Keratinocyte (primary cell): ENCODE measurements at regions not wholly inside any gene's neighbourhood (a gene's known extent, or its start where the extent isn't known, plus 50 kb on each side); places are given as distances from the start of the nearest gene placed in this dataset.

ENCODE experiments used
- DNase-seq: peaks from one replicate; pipeline ENCODE4 v3.0.0-alpha.2; 2011; ENCODE audit warnings: low read depth, missing footprints, low spot score
- FAIRE-seq: peaks from 2 replicates; lab custom pipeline; 2011; peaks lifted over from hg19 to GRCh38; lab: Jason Lieb, UNC
- H2AFZ ChIP-seq: 2 replicates; pipeline ENCODE4 v1.6.0; 2012; ENCODE audit warnings: low read length, control low read depth, inconsistent platforms; ENCODE audit not compliant: control insufficient read depth
- H3K27ac ChIP-seq: 2 replicates; pipeline ENCODE4 v1.5.1; 2011; ENCODE audit warnings: low read length; ENCODE audit not compliant: control insufficient read depth, insufficient read depth
- H3K27me3 ChIP-seq: 3 replicates; pipeline ENCODE4 v1.6.0; 2011; ENCODE audit warnings: low read length; ENCODE audit not compliant: control insufficient read depth, insufficient read depth; ENCODE audit errors: extremely low read depth
- H3K36me3 ChIP-seq, 2 experiments: 2 replicates in 1 of 2; 3 replicates in 1 of 2; pipeline ENCODE4 v1.5.1; 2011; ENCODE audit warnings: low read length in 2 of 2, mild to moderate bottlenecking in 1 of 2; ENCODE audit not compliant: control insufficient read depth in 2 of 2, insufficient read depth in 2 of 2; ENCODE audit errors: extremely low read depth in 1 of 2
- H3K4me1 ChIP-seq: 3 replicates; pipeline ENCODE4 v1.5.1; 2011; ENCODE audit warnings: low read length; ENCODE audit not compliant: control insufficient read depth, insufficient read depth; ENCODE audit errors: extremely low read depth
- H3K4me2 ChIP-seq: 3 replicates; pipeline ENCODE4 v1.6.0; 2011; ENCODE audit warnings: low read depth, low read length; ENCODE audit not compliant: control insufficient read depth, insufficient read depth; ENCODE audit errors: extremely low read depth
- H3K4me3 ChIP-seq, 3 experiments: fragments of 200-600 bp in 1 of 3; sonication (generic) in 1 of 3; 2 replicates in 2 of 3; 3 replicates in 1 of 3; pipeline ENCODE4 v1.5.1; 2011 to 2016; ENCODE audit warnings: low read length in 3 of 3, mild to moderate bottlenecking in 3 of 3, control low read depth in 2 of 3, inconsistent platforms in 1 of 3, low read depth in 1 of 3, mixed read lengths in 1 of 3, mixed run types in 1 of 3, moderate library complexity in 1 of 3; ENCODE audit not compliant: control insufficient read depth in 2 of 3, insufficient read depth in 2 of 3; ENCODE audit errors: extremely low read depth in 1 of 3
- H3K79me2 ChIP-seq: 2 replicates; pipeline ENCODE4 v1.6.0; 2012; ENCODE audit warnings: low read length; ENCODE audit not compliant: control insufficient read depth, insufficient read depth
- H3K9ac ChIP-seq: 3 replicates; pipeline ENCODE4 v1.6.0; 2011; ENCODE audit warnings: low read length; ENCODE audit not compliant: control insufficient read depth, insufficient read depth; ENCODE audit errors: extremely low read depth
- H3K9me1 ChIP-seq: 3 replicates; pipeline ENCODE4 v1.6.0; 2011; ENCODE audit warnings: low read length; ENCODE audit not compliant: control insufficient read depth, insufficient read depth; ENCODE audit errors: extremely low read depth
- H3K9me3 ChIP-seq: 2 replicates; pipeline ENCODE4 v1.5.1; 2012; ENCODE audit warnings: low read depth, low read length; ENCODE audit not compliant: control insufficient read depth
- H4K20me1 ChIP-seq: 3 replicates; pipeline ENCODE4 v1.6.0; 2011; ENCODE audit warnings: low read length; ENCODE audit not compliant: control insufficient read depth, insufficient read depth; ENCODE audit errors: extremely low read depth
- EZH2 ChIP-seq: IDR thresholded peaks from one replicate; pipeline ENCODE4 v1.6.1; 2012; ENCODE audit warnings: inconsistent platforms, mild to moderate bottlenecking, low read length, moderate library complexity
- dilution Hi-C: fragments of 300-500 bp; cut with MboI; formaldehyde crosslinking; loops from one replicate; pipeline ENCODE4 v1.7.0; 2020; ENCODE audit warnings: low sequenced_read_pairs; ENCODE audit not compliant: extremely low pct_ligation_motif_present
- TF ChIP-seq, protein P1 (sequence below), 3 experiments: IDR thresholded peaks in 1 of 3; conservative IDR thresholded peaks in 1 of 3; optimal IDR thresholded peaks in 1 of 3; 2 replicates in 2 of 3; 3 replicates in 1 of 3; pipeline versions ENCODE3 to v1.5.1; 2011; ENCODE audit warnings: low read length in 3 of 3, mild to moderate bottlenecking in 3 of 3, moderate library complexity in 2 of 3, control low read depth in 1 of 3, inconsistent platforms in 1 of 3; ENCODE audit not compliant: insufficient read depth in 2 of 3; ENCODE audit errors: extremely low read depth in 1 of 3

DNA sequence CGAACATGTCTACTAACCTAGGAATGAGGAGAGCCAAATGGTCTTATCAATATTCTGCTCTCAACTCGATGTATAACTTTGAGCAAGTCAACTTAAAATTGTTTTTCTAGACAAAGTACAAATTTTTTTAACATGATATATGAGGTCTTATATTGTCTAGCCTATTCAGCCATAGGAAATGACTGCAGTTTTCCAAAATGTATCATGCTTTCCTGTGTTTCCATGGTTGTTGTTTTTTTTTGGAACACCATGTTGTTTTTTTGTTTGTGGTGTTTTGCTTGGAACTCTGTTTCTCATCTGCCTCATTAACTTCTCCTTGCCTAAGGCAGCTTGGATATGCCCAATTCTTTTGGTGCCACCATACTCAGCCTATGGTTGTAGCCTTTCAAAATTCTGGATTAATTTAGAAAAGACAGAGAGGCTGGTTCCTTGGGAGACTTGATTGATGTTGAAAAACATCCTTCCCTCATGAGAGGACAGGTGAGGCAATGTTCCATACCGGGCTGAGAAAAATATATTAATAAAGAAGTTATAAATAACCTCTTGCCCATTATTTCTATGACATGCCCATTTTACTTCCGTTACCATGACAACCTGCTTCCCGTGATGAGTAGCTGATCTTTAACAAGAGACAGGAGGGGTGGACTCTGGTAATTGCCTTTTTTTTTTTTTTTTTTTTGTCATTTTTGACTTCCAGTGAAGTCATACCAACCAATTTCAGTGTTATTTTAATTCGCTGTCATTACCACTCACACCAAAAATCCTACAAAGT lies 687.9 kb upstream of the GRM7 start:
- no peaks in the 10 kb centered on the region for H3K79me2 ChIP-seq
- no peak overlapping the region for H3K27ac ChIP-seq
- H3K4me2 ChIP-seq = no peak overlapping the region
- H3K4me3 ChIP-seq = no peak overlapping the region
- H3K27me3 ChIP-seq = no peaks in the 10 kb centered on the region
- FAIRE-seq = no peak
- H3K36me3 ChIP-seq = no peaks in the 10 kb centered on the region
- H3K4me1 ChIP-seq = no peaks in the 10 kb centered on the region
- no peak overlapping the region for H3K9ac ChIP-seq
- no peak for DNase-seq
- H4K20me1 ChIP-seq = no peaks in the 10 kb centered on the region
- H2AFZ ChIP-seq = no peak overlapping the region
- H3K9me1 ChIP-seq = no peaks in the 10 kb centered on the region
- dilution Hi-C loops = no loop called here
- TF ChIP-seq, protein P1, sequence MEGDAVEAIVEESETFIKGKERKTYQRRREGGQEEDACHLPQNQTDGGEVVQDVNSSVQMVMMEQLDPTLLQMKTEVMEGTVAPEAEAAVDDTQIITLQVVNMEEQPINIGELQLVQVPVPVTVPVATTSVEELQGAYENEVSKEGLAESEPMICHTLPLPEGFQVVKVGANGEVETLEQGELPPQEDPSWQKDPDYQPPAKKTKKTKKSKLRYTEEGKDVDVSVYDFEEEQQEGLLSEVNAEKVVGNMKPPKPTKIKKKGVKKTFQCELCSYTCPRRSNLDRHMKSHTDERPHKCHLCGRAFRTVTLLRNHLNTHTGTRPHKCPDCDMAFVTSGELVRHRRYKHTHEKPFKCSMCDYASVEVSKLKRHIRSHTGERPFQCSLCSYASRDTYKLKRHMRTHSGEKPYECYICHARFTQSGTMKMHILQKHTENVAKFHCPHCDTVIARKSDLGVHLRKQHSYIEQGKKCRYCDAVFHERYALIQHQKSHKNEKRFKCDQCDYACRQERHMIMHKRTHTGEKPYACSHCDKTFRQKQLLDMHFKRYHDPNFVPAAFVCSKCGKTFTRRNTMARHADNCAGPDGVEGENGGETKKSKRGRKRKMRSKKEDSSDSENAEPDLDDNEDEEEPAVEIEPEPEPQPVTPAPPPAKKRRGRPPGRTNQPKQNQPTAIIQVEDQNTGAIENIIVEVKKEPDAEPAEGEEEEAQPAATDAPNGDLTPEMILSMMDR (optimal IDR thresholded peaks at IDR 0.05 in 1 of 3, IDR thresholded peaks at IDR 0.05 in 1 of 3, conservative IDR thresholded peaks at IDR 0.05 in 1 of 3; ENCODE audit: extremely low read depth in 1 of 3, insufficient read depth in 2 of 3, low read length in 3 of 3) = no peak
- no peak for TF ChIP-seq EZH2
- no peaks in the 10 kb centered on the region for H3K9me3 ChIP-seq

DNA sequence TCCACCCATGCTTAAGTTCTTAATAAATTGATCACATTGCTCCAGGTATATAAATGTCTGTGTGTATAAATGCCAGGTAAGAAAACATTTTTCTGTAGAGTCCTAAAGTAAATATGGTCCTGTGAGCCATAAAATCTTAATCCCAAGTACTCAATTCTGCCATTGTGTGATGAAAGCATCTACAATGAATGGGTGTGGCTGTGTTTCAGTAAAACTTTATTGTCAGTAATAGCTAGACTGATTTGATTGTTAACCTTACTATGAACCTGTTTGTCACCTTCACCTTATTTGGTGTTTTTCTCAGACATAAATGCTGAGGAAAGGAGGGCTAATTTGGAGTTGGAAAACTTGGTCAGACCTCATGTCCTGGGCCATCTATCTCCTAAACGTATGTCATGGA lies 683.5 kb upstream of the GRM7 start:
- H3K79me2 ChIP-seq = no peaks in the 10 kb centered on the region
- FAIRE-seq (no peak), DNase-seq (no peak)
- TF ChIP-seq EZH2 = no peak
- TF ChIP-seq, protein P1 (optimal IDR thresholded peaks at IDR 0.05 in 1 of 3, IDR thresholded peaks at IDR 0.05 in 1 of 3, conservative IDR thresholded peaks at IDR 0.05 in 1 of 3; ENCODE audit: extremely low read depth in 1 of 3, insufficient read depth in 2 of 3, low read length in 3 of 3) = no peak
- no peak overlapping the region for H3K9ac ChIP-seq
- H3K27ac ChIP-seq = no peak overlapping the region
- no peaks in the 10 kb centered on the region for H3K27me3 ChIP-seq
- dilution Hi-C loops = no loop called here
- no peaks in the 10 kb centered on the region for H3K9me1 ChIP-seq
- H2AFZ ChIP-seq = no peak overlapping the region
- H3K4me3 ChIP-seq = no peak overlapping the region
- no peaks in the 10 kb centered on the region for H3K36me3 ChIP-seq
- no peaks in the 10 kb centered on the region for H3K4me1 ChIP-seq
- no peaks in the 10 kb centered on the region for H4K20me1 ChIP-seq
- no peak overlapping the region for H3K4me2 ChIP-seq
- no peaks in the 10 kb centered on the region for H3K9me3 ChIP-seq
